SK-N-SH (cell line): ENCODE measurements at regions not wholly inside any gene's neighbourhood (a gene's known extent, or its start where the extent isn't known, plus 50 kb on each side); places are given as distances from the start of the nearest gene placed in this dataset.

Experiments used
- CTCF ChIP-seq: fragments of 200-600 bp; sonication (generic); IDR thresholded peaks from 2 replicates; pipeline ENCODE4 v1.6.1; 2017; ENCODE audit warnings: antibody characterized with exemption, mild to moderate bottlenecking, moderate library complexity
- EP300 ChIP-seq, 2 experiments: IDR thresholded peaks; 2 replicates each; pipeline versions ENCODE4 v1.4.0 to v1.6.1; 2012; ENCODE audit warnings: borderline replicate concordance in 1 of 2, low read depth in 1 of 2, low read length in 1 of 2
- EZH2phosphoT487 ChIP-seq: fragments of 200-600 bp; sonication (generic); IDR thresholded peaks from 2 replicates; pipeline ENCODE4 v1.6.1; 2017; ENCODE audit warnings: low read depth, mixed run types, mild to moderate bottlenecking, antibody characterized with exemption, moderate library complexity, borderline replicate concordance
- FOXJ3 ChIP-seq: sonication (generic); formaldehyde crosslinking; IDR thresholded peaks from 2 replicates; pipeline ENCODE4 v1.5.1; 2020; ENCODE audit warnings: mild to moderate bottlenecking, missing genetic modification reagents
- FOXM1 ChIP-seq: IDR thresholded peaks from 2 replicates; pipeline ENCODE4 v1.4.0; 2012; ENCODE audit warnings: low read depth, mild to moderate bottlenecking
- GABPA ChIP-seq: IDR thresholded peaks from 2 replicates; pipeline ENCODE4 v1.4.0; 2012; ENCODE audit warnings: low read depth, mild to moderate bottlenecking
- PBX3 ChIP-seq: IDR thresholded peaks from 2 replicates; pipeline ENCODE4; 2012
- POLR2AphosphoS5 ChIP-seq: IDR thresholded peaks from 2 replicates; pipeline ENCODE4 v1.6.1; 2012; ENCODE audit warnings: low read depth, low read length
- RCOR1 ChIP-seq: fragments of 150-350 bp; IDR thresholded peaks from 2 replicates; pipeline ENCODE4 v1.6.1; 2017; ENCODE audit warnings: antibody characterized with exemption, low read length
- TCF12 ChIP-seq: IDR thresholded peaks from 2 replicates; pipeline ENCODE4 v1.4.0; 2012

GRCh38 chr4:122005064-122005755 is 53.4 kb upstream of the TRPC3 start:
- TF ChIP-seq CTCF (no peak), TCF12 (no peak), RCOR1 (no peak), EZH2phosphoT487 (no peak), FOXM1 (no peak), GABPA (no peak), POLR2AphosphoS5 (no peak), PBX3 (no peak), FOXJ3 (no peak), EP300 (IDR thresholded peaks at IDR 0.05; ENCODE audit: borderline replicate concordance in 1 of 2, low read depth in 1 of 2, low read length in 1 of 2) (no peak)
